Mesodermal cell (in vitro differentiated cells): ENCODE measurements at regions not wholly inside any gene's neighbourhood (a gene's known extent, or its start where the extent isn't known, plus 50 kb on each side); places are given as distances from the start of the nearest gene placed in this dataset.

Experiments
- H3K27ac ChIP-seq: 2 replicates; pipeline ENCODE4 v1.7.0; 2013; ENCODE audit warnings: mild to moderate bottlenecking, low read depth, low read length, moderate library complexity; ENCODE audit not compliant: severe bottlenecking
- H3K36me3 ChIP-seq: 2 replicates; pipeline ENCODE4 v1.7.1; 2013; ENCODE audit warnings: mild to moderate bottlenecking, low read length, moderate library complexity; ENCODE audit not compliant: control insufficient read depth, insufficient read depth
- H3K4me1 ChIP-seq: one replicate; pipeline ENCODE4 v1.7.1; 2013; ENCODE audit warnings: mild to moderate bottlenecking, low read length; ENCODE audit not compliant: insufficient read depth, control insufficient read depth, poor library complexity, severe bottlenecking
- H3K4me3 ChIP-seq: 2 replicates; pipeline ENCODE4 v1.7.0; 2013; ENCODE audit warnings: low read length, control low read depth, mild to moderate bottlenecking; ENCODE audit not compliant: insufficient read depth, poor library complexity, severe bottlenecking; ENCODE audit errors: extremely low read depth
- H3K9me3 ChIP-seq: 2 replicates; pipeline ENCODE4 v1.7.1; 2013; ENCODE audit warnings: mild to moderate bottlenecking, low read length, moderate library complexity; ENCODE audit not compliant: control insufficient read depth
- WGBS, 2 experiments: methylation state at CpG; one replicate each; pipeline ENCODE4 v1.1.5; 2013; ENCODE audit warnings: missing lambda C conversion rate in 2 of 2; ENCODE audit not compliant: insufficient coverage in 2 of 2; 5-methylcytosine and 5-hydroxymethylcytosine counted together

- H3K36me3 ChIP-seq: no peaks in the 10 kb centered on the region
- no peaks in the 10 kb centered on the region for H3K9me3 ChIP-seq
- WGBS, 2 experiments: 100% methylated on average over 1 of the region's 2 CpGs
- no peak overlapping the region for H3K4me3 ChIP-seq
- no peaks in the 10 kb centered on the region for H3K4me1 ChIP-seq
- H3K27ac ChIP-seq: no peak overlapping the region
These were observed 1077.3 kb downstream of the RAPGEF2 start for GRCh38 chr4:160180211-160180610.

- Histone ChIP-seq H3K4me1 (no peaks in the 10 kb centered on the region), H3K9me3 (no peaks in the 10 kb centered on the region), H3K4me3 (no peak overlapping the region), H3K36me3 (no peaks in the 10 kb centered on the region), H3K27ac (no peak overlapping the region)
- 83 to 88% methylated on average over 1 of the region's 2 CpGs for WGBS, 2 experiments
These were observed 1079.8 kb downstream of the RAPGEF2 start for GRCh38 chr4:160182727-160183126.

GRCh38 chr4:160184884-160185283 lies 1082.0 kb downstream of the RAPGEF2 start:
- Histone ChIP-seq H3K36me3 (no peaks in the 10 kb centered on the region), H3K4me1 (no peaks in the 10 kb centered on the region), H3K4me3 (no peak overlapping the region), H3K27ac (no peak overlapping the region), H3K9me3 (no peaks in the 10 kb centered on the region)
- no CpG with 5 or more reads among the region's 4 CpGs for WGBS, 2 experiments

- Histone ChIP-seq H3K4me1 (no peaks in the 10 kb centered on the region), H3K9me3 (no peaks in the 10 kb centered on the region), H3K4me3 (no peak overlapping the region), H3K27ac (no peak overlapping the region), H3K36me3 (no peaks in the 10 kb centered on the region)
- WGBS, 2 experiments: 90% methylated on average over 2 of the region's 4 CpGs; no CpG with 5 or more reads in 1 of the 2 experiments
These were observed 1090.9 kb downstream of the RAPGEF2 start for GRCh38 chr4:160193787-160194186.

GRCh38 chr4:160194716-160195115 lies 1091.8 kb downstream of the RAPGEF2 start:
- H3K27ac ChIP-seq: no peak overlapping the region
- H3K36me3 ChIP-seq: no peaks in the 10 kb centered on the region
- H3K9me3 ChIP-seq: no peaks in the 10 kb centered on the region
- no peaks in the 10 kb centered on the region for H3K4me1 ChIP-seq
- no peak overlapping the region for H3K4me3 ChIP-seq
- WGBS, 2 experiments: 100% methylated on average over 1 of the region's 5 CpGs; no CpG with 5 or more reads in 1 of the 2 experiments

- peaks cover 8% of the 10 kb centered on the region for H3K9me3 ChIP-seq
- H3K36me3 ChIP-seq: no peaks in the 10 kb centered on the region
- no peaks in the 10 kb centered on the region for H3K4me1 ChIP-seq
- no peak overlapping the region for H3K27ac ChIP-seq
- H3K4me3 ChIP-seq: no peak overlapping the region
- WGBS, 2 experiments: 100% methylated on average over 1 of the region's 2 CpGs; no CpG with 5 or more reads in 1 of the 2 experiments
These were observed 1099.9 kb downstream of the RAPGEF2 start for GRCh38 chr4:160202802-160203201.

GRCh38 chr4:160212078-160212477 lies 1109.2 kb downstream of the RAPGEF2 start:
- H3K36me3 ChIP-seq: no peaks in the 10 kb centered on the region
- H3K4me3 ChIP-seq: no peak overlapping the region
- no peaks in the 10 kb centered on the region for H3K4me1 ChIP-seq
- H3K27ac ChIP-seq: no peak overlapping the region
- WGBS, 2 experiments: 100% methylated on average over 1 of the region's 3 CpGs; no CpG with 5 or more reads in 1 of the 2 experiments
- no peaks in the 10 kb centered on the region for H3K9me3 ChIP-seq

- WGBS, 2 experiments: no CpG with 5 or more reads among the region's 1 CpG
These were observed 1110.5 kb downstream of the RAPGEF2 start for GRCh38 chr4:160213366-160213765.

GRCh38 chr4:160217352-160217751 lies 1114.5 kb downstream of the RAPGEF2 start:
- Histone ChIP-seq H3K36me3 (no peaks in the 10 kb centered on the region), H3K27ac (no peak overlapping the region), H3K4me3 (no peak overlapping the region), H3K9me3 (no peaks in the 10 kb centered on the region), H3K4me1 (no peaks in the 10 kb centered on the region)
- WGBS, 2 experiments: no CpG with 5 or more reads among the region's 1 CpG

More at GRCh38 chr4:160213366-160213765, 1110.5 kb downstream of the RAPGEF2 start:
- no peaks in the 10 kb centered on the region for H3K9me3 ChIP-seq
- no peaks in the 10 kb centered on the region for H3K36me3 ChIP-seq
- H3K27ac ChIP-seq: no peak overlapping the region
- no peak overlapping the region for H3K4me3 ChIP-seq
- no peaks in the 10 kb centered on the region for H3K4me1 ChIP-seq

- Histone ChIP-seq H3K4me3 (no peak overlapping the region), H3K9me3 (no peaks in the 10 kb centered on the region), H3K4me1 (no peaks in the 10 kb centered on the region), H3K27ac (no peak overlapping the region), H3K36me3 (no peaks in the 10 kb centered on the region)
- WGBS, 2 experiments: 83 to 95% methylated on average over 2 to 3 of the region's 3 CpGs
These were observed 1121.2 kb downstream of the RAPGEF2 start for GRCh38 chr4:160224049-160224448.

GRCh38 chr4:160233141-160233540 lies 1130.3 kb downstream of the RAPGEF2 start:
- Histone ChIP-seq H3K4me3 (no peak overlapping the region), H3K27ac (no peak overlapping the region), H3K9me3 (no peaks in the 10 kb centered on the region), H3K4me1 (no peaks in the 10 kb centered on the region), H3K36me3 (no peaks in the 10 kb centered on the region)
- WGBS, 2 experiments: 63 to 71% methylated on average over 2 of the region's 3 CpGs
